MM.1S (cell line): ENCODE measurements at regions not wholly inside any gene's neighbourhood (a gene's known extent, or its start where the extent isn't known, plus 50 kb on each side); places are given as distances from the start of the nearest gene placed in this dataset.
"Not testable (repeated sequence)": the region's sequence is repeated elsewhere in the genome, so short reads cannot be mapped to it uniquely, and the experiment has no call there.

ENCODE experiments used
- DNase-seq: peaks from one replicate; pipeline ENCODE4 v3.0.0-alpha.2; 2015
- H2AFZ ChIP-seq: fragments of 300-600 bp; sonication (generic); 2 replicates; pipeline ENCODE4 v1.6.0; 2016; ENCODE audit warnings: antibody characterized with exemption, low read length
- H3F3A ChIP-seq: fragments of 300-600 bp; sonication (generic); 2 replicates; pipeline ENCODE4 v1.6.1; 2016; ENCODE audit warnings: mild to moderate bottlenecking, antibody characterized with exemption, low read length, moderate library complexity, mixed read lengths; ENCODE audit not compliant: insufficient read depth
- H3K27ac ChIP-seq: fragments of 300-600 bp; sonication (generic); 2 replicates; pipeline ENCODE4 v1.5.1; 2016; ENCODE audit warnings: mild to moderate bottlenecking, low read length
- H3K27me3 ChIP-seq: fragments of 300-600 bp; sonication (generic); replicated peaks from 2 replicates; pipeline ENCODE4 v1.6.0; 2016; ENCODE audit warnings: low read length; ENCODE audit not compliant: insufficient read depth
- H3K36me3 ChIP-seq: fragments of 300-600 bp; sonication (generic); replicated peaks from 2 replicates; pipeline ENCODE4 v1.6.1; 2016; ENCODE audit warnings: mild to moderate bottlenecking, low read length, mixed read lengths; ENCODE audit not compliant: insufficient read depth
- H3K4me1 ChIP-seq: fragments of 300-600 bp; sonication (generic); 2 replicates; pipeline ENCODE4 v1.6.1; 2016; ENCODE audit warnings: low read length, mixed read lengths
- H3K4me2 ChIP-seq: fragments of 300-600 bp; sonication (generic); 2 replicates; pipeline ENCODE4 v1.6.0; 2016; ENCODE audit warnings: low read depth, low read length
- H3K4me3 ChIP-seq: fragments of 300-600 bp; sonication (generic); 2 replicates; pipeline ENCODE4 v1.5.1; 2016; ENCODE audit warnings: low read length, mixed read lengths
- H3K79me2 ChIP-seq: fragments of 300-600 bp; sonication (generic); 2 replicates; pipeline ENCODE4 v1.6.1; 2016; ENCODE audit warnings: mixed run types, low read length, mixed read lengths
- H3K9ac ChIP-seq: fragments of 300-600 bp; sonication (generic); 2 replicates; pipeline ENCODE4 v1.6.1; 2016; ENCODE audit warnings: low read length, mixed read lengths
- H3K9me2 ChIP-seq: fragments of 300-600 bp; sonication (generic); replicated peaks from 2 replicates; pipeline ENCODE4 v1.6.1; 2016; ENCODE audit warnings: mild to moderate bottlenecking, low read length, mixed read lengths; ENCODE audit not compliant: insufficient read depth
- H3K9me3 ChIP-seq: fragments of 300-600 bp; sonication (generic); replicated peaks from 2 replicates; pipeline ENCODE4 v1.6.1; 2016; ENCODE audit warnings: mild to moderate bottlenecking, low read length, mixed read lengths; ENCODE audit not compliant: insufficient read depth
- H4K20me1 ChIP-seq: fragments of 300-600 bp; sonication (generic); 2 replicates; pipeline ENCODE4 v1.6.1; 2016; ENCODE audit warnings: mild to moderate bottlenecking, low read length, moderate library complexity, mixed read lengths; ENCODE audit not compliant: insufficient read depth
- EZH2 ChIP-seq: fragments of 300-600 bp; sonication (generic); optimal IDR thresholded peaks from 2 replicates; pipeline ENCODE3; 2017; ENCODE audit warnings: low read depth, mild to moderate bottlenecking, antibody characterized with exemption, low read length, mixed read lengths
- EZH2phosphoT487 ChIP-seq: fragments of 300-600 bp; sonication (generic); IDR thresholded peaks from 2 replicates; pipeline ENCODE4 v1.6.1; 2018; ENCODE audit warnings: antibody characterized with exemption, low read length
- TF ChIP-seq, protein P1 (sequence below): fragments of 300-600 bp; sonication (generic); IDR thresholded peaks from 2 replicates; pipeline ENCODE4 v1.5.1; 2016; ENCODE audit warnings: antibody characterized with exemption, low read length, mixed read lengths

DNA sequence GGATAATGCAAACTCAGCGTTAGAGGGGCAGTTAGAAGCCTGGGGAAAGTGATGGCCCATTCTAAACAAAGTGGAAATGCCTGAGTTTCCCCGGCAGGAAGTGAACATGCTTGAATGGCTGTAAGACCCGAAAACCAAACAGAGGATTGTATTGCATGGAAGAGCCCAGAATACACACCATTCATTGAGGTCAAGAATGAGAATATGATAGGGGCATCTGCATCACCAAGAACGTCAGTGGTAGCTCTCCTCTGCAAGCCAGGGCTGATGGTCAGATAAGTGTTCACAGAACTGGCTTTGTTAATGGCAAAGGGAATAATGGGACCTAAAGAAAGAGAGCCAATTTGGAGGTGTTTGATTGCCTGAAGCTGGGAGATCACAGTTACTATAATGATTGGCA lies 663.4 kb downstream of the KHDRBS2 start:
- no peaks in the 10 kb centered on the region for H3K9me2 ChIP-seq
- TF ChIP-seq, protein P1, sequence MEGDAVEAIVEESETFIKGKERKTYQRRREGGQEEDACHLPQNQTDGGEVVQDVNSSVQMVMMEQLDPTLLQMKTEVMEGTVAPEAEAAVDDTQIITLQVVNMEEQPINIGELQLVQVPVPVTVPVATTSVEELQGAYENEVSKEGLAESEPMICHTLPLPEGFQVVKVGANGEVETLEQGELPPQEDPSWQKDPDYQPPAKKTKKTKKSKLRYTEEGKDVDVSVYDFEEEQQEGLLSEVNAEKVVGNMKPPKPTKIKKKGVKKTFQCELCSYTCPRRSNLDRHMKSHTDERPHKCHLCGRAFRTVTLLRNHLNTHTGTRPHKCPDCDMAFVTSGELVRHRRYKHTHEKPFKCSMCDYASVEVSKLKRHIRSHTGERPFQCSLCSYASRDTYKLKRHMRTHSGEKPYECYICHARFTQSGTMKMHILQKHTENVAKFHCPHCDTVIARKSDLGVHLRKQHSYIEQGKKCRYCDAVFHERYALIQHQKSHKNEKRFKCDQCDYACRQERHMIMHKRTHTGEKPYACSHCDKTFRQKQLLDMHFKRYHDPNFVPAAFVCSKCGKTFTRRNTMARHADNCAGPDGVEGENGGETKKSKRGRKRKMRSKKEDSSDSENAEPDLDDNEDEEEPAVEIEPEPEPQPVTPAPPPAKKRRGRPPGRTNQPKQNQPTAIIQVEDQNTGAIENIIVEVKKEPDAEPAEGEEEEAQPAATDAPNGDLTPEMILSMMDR, result no peak
- TF ChIP-seq EZH2phosphoT487 (no peak), EZH2 (no peak)

DNA sequence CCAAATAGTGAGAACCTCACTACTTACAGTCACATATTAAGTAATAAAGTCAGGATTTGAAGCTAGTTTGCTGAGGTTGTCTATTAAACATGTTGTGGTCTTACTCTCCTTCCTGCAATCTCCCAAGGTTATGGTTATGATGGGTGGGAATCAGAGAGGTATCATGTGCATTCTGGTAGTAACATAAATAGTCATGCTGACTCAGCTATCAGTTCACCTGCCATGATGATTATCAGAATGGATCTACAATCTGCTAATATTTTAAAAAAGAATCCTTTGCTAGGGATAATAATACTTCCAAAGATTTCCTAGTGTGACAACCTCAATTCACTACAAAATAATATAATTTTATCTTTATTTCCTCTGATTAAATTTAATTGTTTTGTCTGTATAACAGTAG lies 671.9 kb downstream of the KHDRBS2 start:
- H3K9me2 ChIP-seq, result no peaks in the 10 kb centered on the region
- no peaks in the 10 kb centered on the region for H3K79me2 ChIP-seq
- H3K4me2 ChIP-seq, result no peak overlapping the region
- H4K20me1 ChIP-seq, result no peaks in the 10 kb centered on the region
- no peak for DNase-seq
- H3K9ac ChIP-seq, result no peak overlapping the region
- no peaks in the 10 kb centered on the region for H3K4me1 ChIP-seq
- H3K36me3 ChIP-seq, result no peaks in the 10 kb centered on the region
- TF ChIP-seq EZH2phosphoT487 (no peak), EZH2 (no peak)
- TF ChIP-seq, protein P1, result no peak
- H3K27me3 ChIP-seq, result no peaks in the 10 kb centered on the region
- no peaks in the 10 kb centered on the region for H3K9me3 ChIP-seq
- no peak overlapping the region for H2AFZ ChIP-seq
- no peaks in the 10 kb centered on the region for H3F3A ChIP-seq
- H3K4me3 ChIP-seq, result no peak overlapping the region
- H3K27ac ChIP-seq, result no peak overlapping the region

More for the DNA sequence above, 663.4 kb downstream of the KHDRBS2 start:
- H4K20me1 ChIP-seq, result no peaks in the 10 kb centered on the region
- H3K4me1 ChIP-seq, result no peaks in the 10 kb centered on the region
- no peak for DNase-seq
- no peaks in the 10 kb centered on the region for H3K36me3 ChIP-seq
- no peaks in the 10 kb centered on the region for H3K27me3 ChIP-seq
- no peak overlapping the region for H3K4me2 ChIP-seq
- H3K27ac ChIP-seq, result no peak overlapping the region
- no peak overlapping the region for H3K9ac ChIP-seq
- H3K9me3 ChIP-seq, result no peaks in the 10 kb centered on the region
- H3K79me2 ChIP-seq, result no peaks in the 10 kb centered on the region
- no peak overlapping the region for H2AFZ ChIP-seq
- no peaks in the 10 kb centered on the region for H3F3A ChIP-seq
- H3K4me3 ChIP-seq, result no peak overlapping the region

DNA sequence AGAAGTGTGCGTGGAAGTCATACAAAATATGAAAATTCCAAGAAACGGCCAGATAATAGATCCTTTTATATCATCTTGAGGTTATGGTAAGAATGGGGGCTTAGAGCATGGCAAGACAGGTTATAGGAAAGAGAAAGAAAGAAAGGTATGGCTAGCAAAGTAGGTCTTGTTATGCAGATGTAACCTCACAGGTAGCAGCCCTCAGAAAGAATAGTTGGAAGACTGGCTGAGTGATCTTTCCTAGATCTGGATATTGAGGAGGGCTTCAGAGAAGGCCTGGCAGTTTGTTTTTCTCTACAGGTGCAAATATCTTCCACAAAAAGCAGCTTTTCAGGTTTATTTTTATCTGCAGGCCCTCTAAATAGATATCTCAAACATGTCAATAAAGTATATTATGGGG lies 679.5 kb downstream of the KHDRBS2 start:
- no peak overlapping the region for H3K27ac ChIP-seq
- H3K4me1 ChIP-seq, result no peaks in the 10 kb centered on the region
- H2AFZ ChIP-seq, result no peak overlapping the region
- no peak overlapping the region for H3K4me2 ChIP-seq
- no peaks in the 10 kb centered on the region for H3F3A ChIP-seq
- no peak for DNase-seq
- no peaks in the 10 kb centered on the region for H3K27me3 ChIP-seq
- H3K9me2 ChIP-seq, result no peaks in the 10 kb centered on the region
- no peak overlapping the region for H3K4me3 ChIP-seq
- H3K79me2 ChIP-seq, result no peaks in the 10 kb centered on the region
- TF ChIP-seq, protein P1, result no peak
- no peak for TF ChIP-seq EZH2
- no peaks in the 10 kb centered on the region for H3K9me3 ChIP-seq
- no peaks in the 10 kb centered on the region for H3K36me3 ChIP-seq
- no peak overlapping the region for H3K9ac ChIP-seq
- H4K20me1 ChIP-seq, result no peaks in the 10 kb centered on the region

DNA sequence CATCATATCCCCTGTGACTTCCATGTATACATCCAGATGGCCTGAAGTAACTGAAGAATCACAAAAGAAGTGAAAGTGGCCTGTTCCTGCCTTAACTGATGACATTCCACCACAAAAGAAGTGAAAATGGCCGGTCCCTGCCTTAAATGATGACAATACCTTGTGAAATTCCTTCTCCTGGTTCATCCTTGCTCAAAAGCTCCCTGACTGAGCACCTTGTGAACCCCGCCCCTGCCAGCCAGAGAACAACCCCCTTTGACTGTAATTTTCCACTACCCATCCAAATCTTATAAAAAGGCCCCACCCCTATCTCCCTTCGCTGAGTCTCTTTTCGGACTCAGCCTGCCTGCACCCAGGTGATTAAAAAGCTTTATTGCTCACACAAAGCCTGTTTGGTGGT lies 680.2 kb downstream of the KHDRBS2 start:
- not testable (repeated sequence) for H2AFZ ChIP-seq, H3K9ac ChIP-seq, H4K20me1 ChIP-seq, H3K4me1 ChIP-seq, H3K27me3 ChIP-seq, H3K9me3 ChIP-seq, H3K36me3 ChIP-seq, H3K27ac ChIP-seq, H3K4me3 ChIP-seq, H3K9me2 ChIP-seq, DNase-seq, H3K79me2 ChIP-seq, H3F3A ChIP-seq, H3K4me2 ChIP-seq

DNA sequence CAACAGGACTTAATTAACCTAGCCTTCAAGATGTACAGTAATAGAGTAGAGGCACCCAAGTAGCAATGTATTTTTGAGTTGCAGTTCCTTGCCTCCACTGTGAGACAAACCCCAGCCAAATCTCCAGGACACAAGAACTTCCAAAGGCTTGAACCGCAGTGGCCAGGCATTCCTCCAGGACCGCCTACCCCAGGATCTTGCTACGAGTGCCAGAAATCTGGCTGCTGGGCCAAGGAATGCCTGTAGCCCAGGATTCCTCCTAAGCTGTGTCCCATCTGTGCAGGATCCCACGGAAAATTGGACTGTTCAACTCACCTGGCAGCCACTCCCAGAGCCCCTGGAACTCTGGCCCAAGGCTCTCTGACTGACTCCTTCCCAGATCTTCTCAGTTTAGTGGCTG lies 683.9 kb downstream of the KHDRBS2 start:
- H3K36me3 ChIP-seq, H3K9me2 ChIP-seq, DNase-seq, H3K27me3 ChIP-seq, H3K27ac ChIP-seq, H3K79me2 ChIP-seq, H4K20me1 ChIP-seq, H3K4me3 ChIP-seq, H2AFZ ChIP-seq, H3K9me3 ChIP-seq, H3F3A ChIP-seq, H3K9ac ChIP-seq, H3K4me1 ChIP-seq, H3K4me2 ChIP-seq: not testable (repeated sequence)
